Suprapubic skin (tissue), 4 donors: ENCODE measurements at regions not wholly inside any gene's neighbourhood (a gene's known extent, or its start where the extent isn't known, plus 50 kb on each side); places are given as distances from the start of the nearest gene placed in this dataset.
"Not testable (repeated sequence)": the region's sequence is repeated elsewhere in the genome, so short reads cannot be mapped to it uniquely, and the experiment has no call there.

Experiments
- DNase-seq, 2 donors: peaks; one replicate each; pipeline ENCODE4 v3.0.0-alpha.2; 2019; ENCODE audit warnings: low spot score in 2 of 2
- H3K27ac ChIP-seq: fragments of 200-600 bp; sonication (generic); one replicate; pipeline ENCODE4 v1.5.1; 2019
- H3K27me3 ChIP-seq: fragments of 200-600 bp; sonication (generic); one replicate; pipeline ENCODE4 v1.5.1; 2019
- H3K36me3 ChIP-seq: fragments of 200-600 bp; sonication (generic); one replicate; pipeline ENCODE4 v1.5.1; 2019
- H3K4me1 ChIP-seq: fragments of 200-600 bp; sonication (generic); one replicate; pipeline ENCODE4 v1.5.1; 2019
- H3K4me3 ChIP-seq: fragments of 200-600 bp; sonication (generic); one replicate; pipeline ENCODE4 v1.5.1; 2019; ENCODE audit warnings: mild to moderate bottlenecking
- H3K9me3 ChIP-seq: fragments of 200-600 bp; sonication (generic); one replicate; pipeline ENCODE4 v1.5.1; 2019
- CTCF ChIP-seq, 2 donors: fragments of 200-600 bp in 1 of 2; fragments of 450-650 bp in 1 of 2; sonication (generic) in 1 of 2; IDR thresholded peaks; one replicate each; pipeline ENCODE4 v1.5.1; 2016 to 2019; ENCODE audit warnings: antibody characterized with exemption in 2 of 2, mild to moderate bottlenecking in 1 of 2, moderate library complexity in 1 of 2
- EP300 ChIP-seq: sonication (generic); formaldehyde crosslinking; IDR thresholded peaks from one replicate; pipeline ENCODE4 v1.6.1; 2017; ENCODE audit warnings: antibody characterized with exemption
- POLR2A ChIP-seq, 2 donors: fragments of 450-650 bp; IDR thresholded peaks; one replicate each; pipeline ENCODE4 v1.6.1; 2017; ENCODE audit warnings: antibody characterized with exemption in 2 of 2, mild to moderate bottlenecking in 2 of 2, moderate library complexity in 2 of 2
- POLR2AphosphoS5 ChIP-seq, 3 donors: sonication (generic); formaldehyde crosslinking; IDR thresholded peaks; one replicate each; pipeline ENCODE4 v1.6.1; 2017; ENCODE audit warnings: antibody characterized with exemption in 3 of 3
- WGBS: methylation state at CpG from one replicate; pipeline ENCODE4 v1.1.5; 2018; 5-methylcytosine and 5-hydroxymethylcytosine counted together

DNA sequence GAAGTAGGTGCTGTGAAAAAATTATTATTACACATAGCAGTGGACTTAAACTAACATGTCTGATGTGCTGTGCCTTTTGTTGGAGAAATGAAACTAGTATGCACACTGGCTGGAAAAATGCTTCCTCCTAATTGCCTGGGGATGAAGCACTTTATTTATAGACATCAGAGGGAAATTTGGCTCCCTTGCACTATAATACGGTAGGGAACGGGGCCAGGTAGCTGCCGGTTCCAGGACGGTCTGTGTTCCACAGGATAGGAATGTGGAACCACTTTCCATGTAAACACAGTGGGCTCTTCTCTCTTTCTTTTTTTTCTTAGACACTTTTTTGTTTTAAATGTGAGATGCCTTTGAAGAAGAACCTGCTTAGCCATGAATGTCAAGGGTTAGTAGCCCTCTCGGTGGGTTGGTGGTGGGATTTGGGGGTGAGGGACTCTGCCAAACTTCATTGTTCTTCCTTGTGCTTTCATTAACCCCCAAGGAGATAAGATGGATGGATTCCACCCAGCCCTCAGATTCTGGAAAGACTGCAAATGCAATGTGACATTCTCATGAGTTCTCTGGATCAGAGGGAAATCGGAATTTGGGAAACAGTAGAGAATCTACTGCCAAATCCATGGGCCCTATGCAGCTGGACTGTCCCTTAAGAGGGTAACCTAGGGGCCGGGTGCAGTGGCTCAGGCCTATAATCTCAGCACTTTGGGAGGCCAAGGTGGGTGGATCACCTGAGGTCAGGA is 58.0 kb upstream of the GSC start:
- Histone ChIP-seq H3K4me3 (no peak overlapping the region), H3K27ac (peak overlapping the region; percentile 24), H3K9me3 (no peaks in the 10 kb centered on the region), H3K36me3 (no peaks in the 10 kb centered on the region), H3K27me3 (peaks cover 2% of the 10 kb centered on the region), H3K4me1 (peaks cover 9% of the 10 kb centered on the region)
- no peak for DNase-seq
- TF ChIP-seq POLR2AphosphoS5 (IDR thresholded peaks at IDR 0.05) (no peak), CTCF (IDR thresholded peaks at IDR 0.05) (no peak), EP300 (no peak), POLR2A (IDR thresholded peaks at IDR 0.05) (no peak)
- WGBS, result 24% methylated on average over 7 of the region's 7 CpGs

- Histone ChIP-seq H3K9me3 (no peaks in the 10 kb centered on the region), H3K4me1 (peaks cover 9% of the 10 kb centered on the region), H3K4me3 (no peak overlapping the region), H3K36me3 (no peaks in the 10 kb centered on the region), H3K27me3 (peaks cover 7% of the 10 kb centered on the region), H3K27ac (no peak overlapping the region)
- 91% methylated on average over 4 of the region's 4 CpGs for WGBS
- DNase-seq, result no peak
- no peak for TF ChIP-seq EP300
- TF ChIP-seq POLR2A (IDR thresholded peaks at IDR 0.05), result no peak
- TF ChIP-seq CTCF (IDR thresholded peaks at IDR 0.05), result no peak
- TF ChIP-seq POLR2AphosphoS5 (IDR thresholded peaks at IDR 0.05), result no peak
Observed at GRCh38 chr14:94826774-94827173, 56.9 kb upstream of the GSC start.

DNA sequence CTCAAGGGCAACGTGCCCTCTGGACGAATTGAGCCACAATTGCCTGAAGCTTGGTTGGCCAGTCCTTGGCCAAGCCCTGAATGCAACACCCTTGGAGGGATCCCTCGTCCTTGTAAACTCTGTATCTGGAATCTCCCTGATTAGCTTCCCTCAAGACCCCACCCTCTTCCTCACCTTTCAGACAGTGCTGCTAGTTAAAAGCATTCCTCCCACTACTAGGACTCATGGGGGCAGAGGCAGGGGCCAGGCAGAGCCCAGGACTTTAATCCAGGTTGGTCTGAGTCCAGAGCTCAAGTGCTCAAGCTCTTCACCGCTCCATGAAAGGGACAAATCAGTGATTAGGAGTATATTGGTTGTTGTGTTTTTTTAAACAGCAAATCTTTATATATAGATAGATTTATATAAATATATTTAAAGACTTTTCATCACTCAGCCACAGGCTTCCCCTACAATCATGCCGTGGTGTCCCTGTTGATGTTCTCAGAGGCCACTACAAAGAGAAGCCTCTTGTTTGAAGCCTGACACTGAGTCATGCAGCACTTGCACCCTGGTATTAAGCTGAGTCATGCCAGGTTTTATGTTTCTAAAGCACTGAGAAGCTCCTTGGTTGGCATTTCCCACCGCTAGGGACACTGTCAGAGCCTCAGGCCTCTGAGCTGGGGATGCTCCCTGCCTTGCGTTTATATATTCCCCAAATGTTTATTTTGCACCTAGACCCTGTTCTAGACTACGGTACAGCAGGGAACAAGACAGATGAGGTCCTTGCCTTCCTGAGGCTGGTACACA is 53.8 kb upstream of the GSC start:
- no peak for TF ChIP-seq POLR2A (IDR thresholded peaks at IDR 0.05)
- TF ChIP-seq EP300, result no peak
- TF ChIP-seq POLR2AphosphoS5 (IDR thresholded peaks at IDR 0.05), result no peak
- no peak for TF ChIP-seq CTCF (IDR thresholded peaks at IDR 0.05)
- Histone ChIP-seq H3K9me3 (no peaks in the 10 kb centered on the region), H3K4me3 (no peak overlapping the region), H3K4me1 (peaks cover 9% of the 10 kb centered on the region), H3K27ac (no peak overlapping the region), H3K36me3 (no peaks in the 10 kb centered on the region), H3K27me3 (peaks cover 13% of the 10 kb centered on the region)
- WGBS, result 78% methylated on average over 8 of the region's 8 CpGs
- DNase-seq, result no peak

GRCh38 chr14:94821705-94822104 is 51.8 kb upstream of the GSC start:
- H3K27ac ChIP-seq, result no peak overlapping the region
- H3K4me3 ChIP-seq, result no peak overlapping the region
- TF ChIP-seq POLR2AphosphoS5 (IDR thresholded peaks at IDR 0.05) (no peak), EP300 (no peak), CTCF (IDR thresholded peaks at IDR 0.05) (no peak), POLR2A (IDR thresholded peaks at IDR 0.05) (no peak)
- no peak for DNase-seq
- no peaks in the 10 kb centered on the region for H3K4me1 ChIP-seq
- H3K27me3 ChIP-seq, result peaks cover 13% of the 10 kb centered on the region
- WGBS, result 87% methylated on average over 4 of the region's 4 CpGs
- no peaks in the 10 kb centered on the region for H3K9me3 ChIP-seq
- no peaks in the 10 kb centered on the region for H3K36me3 ChIP-seq

- DNase-seq, result not testable (repeated sequence)
- 70% methylated on average over 1 of the region's 1 CpG for WGBS
Observed at GRCh38 chr14:94820932-94821331, 51.0 kb upstream of the GSC start.

More at GRCh38 chr14:94820932-94821331, 51.0 kb upstream of the GSC start:
- not testable (repeated sequence) for H3K27ac ChIP-seq, H3K4me3 ChIP-seq, H3K9me3 ChIP-seq, H3K4me1 ChIP-seq, H3K36me3 ChIP-seq
- H3K27me3 ChIP-seq, result peaks cover 13% of the 10 kb centered on the region
